ENCODE measurements at regions not wholly inside any gene's neighbourhood (a gene's known extent, or its start where the extent isn't known, plus 50 kb on each side); places are given as distances from the start of the nearest gene placed in this dataset.

DNA sequence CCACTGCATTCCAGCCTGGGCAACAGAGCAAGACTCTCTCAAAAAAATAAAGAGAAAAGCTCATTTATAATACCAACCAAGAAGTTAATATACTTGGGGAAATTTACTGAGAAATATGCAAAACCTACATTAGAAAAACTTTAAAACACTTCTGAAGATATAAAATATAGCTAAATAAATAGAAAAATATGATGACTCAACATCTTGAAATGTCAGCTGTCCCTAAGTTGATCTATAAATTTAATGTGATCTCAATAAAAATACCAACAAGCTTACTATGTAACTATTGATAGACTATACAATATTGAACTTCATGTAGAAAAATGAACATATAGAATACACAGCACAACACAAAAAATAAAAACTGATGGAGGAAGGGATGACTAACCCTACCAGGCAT, 87.5 kb upstream of the INTU start:
- TF ChIP-seq CREM (CRISPR knock-in tag; IDR thresholded peaks at IDR 0.05) (no peak), EMX1 (CRISPR knock-in tag; IDR thresholded peaks at IDR 0.05) (no peak), CREB1 (CRISPR knock-in tag; IDR thresholded peaks at IDR 0.05) (no peak), JAZF1 (CRISPR knock-in tag; IDR thresholded peaks at IDR 0.05) (no peak), ATF1 (CRISPR knock-in tag; IDR thresholded peaks at IDR 0.05) (no peak), GRHL2 (CRISPR knock-in tag; IDR thresholded peaks at IDR 0.05; ENCODE audit: insufficient replicate concordance, severe bottlenecking) (no peak), ZBTB21 (CRISPR knock-in tag; IDR thresholded peaks at IDR 0.05; ENCODE audit: borderline replicate concordance) (no peak), TCF7 (CRISPR knock-in tag; IDR thresholded peaks at IDR 0.05; ENCODE audit: low read depth) (no peak), MXD4 (CRISPR knock-in tag; IDR thresholded peaks at IDR 0.05; ENCODE audit: borderline replicate concordance) (no peak), NR2C2 (CRISPR knock-in tag; IDR thresholded peaks at IDR 0.05) (no peak)
- TF ChIP-seq, protein P1, sequence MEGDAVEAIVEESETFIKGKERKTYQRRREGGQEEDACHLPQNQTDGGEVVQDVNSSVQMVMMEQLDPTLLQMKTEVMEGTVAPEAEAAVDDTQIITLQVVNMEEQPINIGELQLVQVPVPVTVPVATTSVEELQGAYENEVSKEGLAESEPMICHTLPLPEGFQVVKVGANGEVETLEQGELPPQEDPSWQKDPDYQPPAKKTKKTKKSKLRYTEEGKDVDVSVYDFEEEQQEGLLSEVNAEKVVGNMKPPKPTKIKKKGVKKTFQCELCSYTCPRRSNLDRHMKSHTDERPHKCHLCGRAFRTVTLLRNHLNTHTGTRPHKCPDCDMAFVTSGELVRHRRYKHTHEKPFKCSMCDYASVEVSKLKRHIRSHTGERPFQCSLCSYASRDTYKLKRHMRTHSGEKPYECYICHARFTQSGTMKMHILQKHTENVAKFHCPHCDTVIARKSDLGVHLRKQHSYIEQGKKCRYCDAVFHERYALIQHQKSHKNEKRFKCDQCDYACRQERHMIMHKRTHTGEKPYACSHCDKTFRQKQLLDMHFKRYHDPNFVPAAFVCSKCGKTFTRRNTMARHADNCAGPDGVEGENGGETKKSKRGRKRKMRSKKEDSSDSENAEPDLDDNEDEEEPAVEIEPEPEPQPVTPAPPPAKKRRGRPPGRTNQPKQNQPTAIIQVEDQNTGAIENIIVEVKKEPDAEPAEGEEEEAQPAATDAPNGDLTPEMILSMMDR (IDR thresholded peaks at IDR 0.05), result no peak
- TF ChIP-seq, protein P2, sequence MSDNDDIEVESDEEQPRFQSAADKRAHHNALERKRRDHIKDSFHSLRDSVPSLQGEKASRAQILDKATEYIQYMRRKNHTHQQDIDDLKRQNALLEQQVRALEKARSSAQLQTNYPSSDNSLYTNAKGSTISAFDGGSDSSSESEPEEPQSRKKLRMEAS (CRISPR knock-in tag; IDR thresholded peaks at IDR 0.05), result no peak
- TF ChIP-seq, protein P3, sequence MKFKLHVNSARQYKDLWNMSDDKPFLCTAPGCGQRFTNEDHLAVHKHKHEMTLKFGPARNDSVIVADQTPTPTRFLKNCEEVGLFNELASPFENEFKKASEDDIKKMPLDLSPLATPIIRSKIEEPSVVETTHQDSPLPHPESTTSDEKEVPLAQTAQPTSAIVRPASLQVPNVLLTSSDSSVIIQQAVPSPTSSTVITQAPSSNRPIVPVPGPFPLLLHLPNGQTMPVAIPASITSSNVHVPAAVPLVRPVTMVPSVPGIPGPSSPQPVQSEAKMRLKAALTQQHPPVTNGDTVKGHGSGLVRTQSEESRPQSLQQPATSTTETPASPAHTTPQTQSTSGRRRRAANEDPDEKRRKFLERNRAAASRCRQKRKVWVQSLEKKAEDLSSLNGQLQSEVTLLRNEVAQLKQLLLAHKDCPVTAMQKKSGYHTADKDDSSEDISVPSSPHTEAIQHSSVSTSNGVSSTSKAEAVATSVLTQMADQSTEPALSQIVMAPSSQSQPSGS (CRISPR knock-in tag; IDR thresholded peaks at IDR 0.05; ENCODE audit: borderline replicate concordance, low read depth), result no peak
- TF ChIP-seq, protein P4, sequence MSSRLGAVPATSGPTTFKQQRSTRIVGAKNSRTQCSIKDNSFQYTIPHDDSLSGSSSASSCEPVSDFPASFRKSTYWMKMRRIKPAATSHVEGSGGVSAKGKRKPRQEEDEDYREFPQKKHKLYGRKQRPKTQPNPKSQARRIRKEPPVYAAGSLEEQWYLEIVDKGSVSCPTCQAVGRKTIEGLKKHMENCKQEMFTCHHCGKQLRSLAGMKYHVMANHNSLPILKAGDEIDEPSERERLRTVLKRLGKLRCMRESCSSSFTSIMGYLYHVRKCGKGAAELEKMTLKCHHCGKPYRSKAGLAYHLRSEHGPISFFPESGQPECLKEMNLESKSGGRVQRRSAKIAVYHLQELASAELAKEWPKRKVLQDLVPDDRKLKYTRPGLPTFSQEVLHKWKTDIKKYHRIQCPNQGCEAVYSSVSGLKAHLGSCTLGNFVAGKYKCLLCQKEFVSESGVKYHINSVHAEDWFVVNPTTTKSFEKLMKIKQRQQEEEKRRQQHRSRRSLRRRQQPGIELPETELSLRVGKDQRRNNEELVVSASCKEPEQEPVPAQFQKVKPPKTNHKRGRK (CRISPR knock-in tag; IDR thresholded peaks at IDR 0.05; ENCODE audit: borderline replicate concordance), result no peak
